Neural crest cell (in vitro differentiated cells): ENCODE measurements at regions not wholly inside any gene's neighbourhood (a gene's known extent, or its start where the extent isn't known, plus 50 kb on each side); places are given as distances from the start of the nearest gene placed in this dataset.

Experiments used
- DNase-seq: peaks from one replicate; pipeline ENCODE4 v3.0.0; 2021; ENCODE audit warnings: low read depth, mixed read lengths, low spot score
- H3K27ac Mint-ChIP-seq: one replicate; pipeline ENCODE4 v1.8.0; 2021; ENCODE audit warnings: mild to moderate bottlenecking, mixed read lengths; ENCODE audit not compliant: unreplicated experiment
- H3K27me3 Mint-ChIP-seq: 2 replicates; pipeline ENCODE4 v1.8.0; 2021; ENCODE audit warnings: low read depth, mild to moderate bottlenecking, mixed read lengths
- H3K36me3 Mint-ChIP-seq: 2 replicates; pipeline ENCODE4 v1.8.0; 2021; ENCODE audit warnings: low read depth, mild to moderate bottlenecking, mixed read lengths
- H3K4me1 Mint-ChIP-seq: 2 replicates; pipeline ENCODE4 v1.8.0; 2021; ENCODE audit warnings: mixed read lengths
- H3K4me3 Mint-ChIP-seq: one replicate; pipeline ENCODE4 v1.8.0; 2021; ENCODE audit warnings: mild to moderate bottlenecking, mixed read lengths
- H3K9me3 Mint-ChIP-seq: 2 replicates; pipeline ENCODE4 v1.8.0; 2021; ENCODE audit warnings: mixed read lengths
- CTCF ChIP-seq: fragments of 200-600 bp; sonication (generic); conservative IDR thresholded peaks from 2 replicates; pipeline ENCODE4 v1.5.0; 2021; ENCODE audit warnings: antibody characterized with exemption, mild to moderate bottlenecking

- H3K4me3 Mint-ChIP-seq: no peak overlapping the region
- no peaks in the 10 kb centered on the region for H3K36me3 Mint-ChIP-seq
- H3K27ac Mint-ChIP-seq: no peak overlapping the region
- peaks cover 3% of the 10 kb centered on the region for H3K9me3 Mint-ChIP-seq
- peaks cover 3% of the 10 kb centered on the region for H3K4me1 Mint-ChIP-seq
- H3K27me3 Mint-ChIP-seq: peaks cover 12% of the 10 kb centered on the region
- no peak for TF ChIP-seq CTCF
- DNase-seq: no peak
Measured at GRCh38 chr16:87057211-87057881, 259.8 kb downstream of the C16orf95 start.

- TF ChIP-seq CTCF: no peak
- Mint-ChIP-seq H3K27ac (no peak overlapping the region), H3K9me3 (peaks cover 3% of the 10 kb centered on the region), H3K36me3 (no peaks in the 10 kb centered on the region), H3K4me3 (no peak overlapping the region), H3K4me1 (peaks cover 8% of the 10 kb centered on the region), H3K27me3 (peaks cover 13% of the 10 kb centered on the region)
- no peak for DNase-seq
Measured at GRCh38 chr16:87057951-87058560, 259.1 kb downstream of the C16orf95 start.

- Mint-ChIP-seq H3K27ac (no peak overlapping the region), H3K4me3 (no peak overlapping the region), H3K27me3 (peaks cover 13% of the 10 kb centered on the region), H3K9me3 (peaks cover 3% of the 10 kb centered on the region), H3K36me3 (no peaks in the 10 kb centered on the region), H3K4me1 (peaks cover 8% of the 10 kb centered on the region)
- DNase-seq: no peak
- TF ChIP-seq CTCF: no peak
Measured at GRCh38 chr16:87058728-87059250, 258.4 kb downstream of the C16orf95 start.

GRCh38 chr16:87060034-87060986 lies 256.9 kb downstream of the C16orf95 start:
- no peak for DNase-seq

More at GRCh38 chr16:87060034-87060986, 256.9 kb downstream of the C16orf95 start:
- H3K9me3 Mint-ChIP-seq: no peaks in the 10 kb centered on the region
- no peak overlapping the region for H3K27ac Mint-ChIP-seq
- H3K36me3 Mint-ChIP-seq: no peaks in the 10 kb centered on the region
- H3K4me3 Mint-ChIP-seq: no peak overlapping the region
- H3K27me3 Mint-ChIP-seq: peaks cover 18% of the 10 kb centered on the region
- H3K4me1 Mint-ChIP-seq: peaks cover 17% of the 10 kb centered on the region
- no peak for TF ChIP-seq CTCF
